GM10266 (cell line): ENCODE measurements at regions not wholly inside any gene's neighbourhood (a gene's known extent, or its start where the extent isn't known, plus 50 kb on each side); places are given as distances from the start of the nearest gene placed in this dataset.

Experiments used
- DNase-seq: peaks from one replicate; pipeline ENCODE4 v3.0.0; 2012; ENCODE audit errors: extremely low spot score
- TF ChIP-seq, protein P1 (sequence below): IDR thresholded peaks from 2 replicates; pipeline ENCODE4 v1.5.1; 2012; ENCODE audit warnings: mild to moderate bottlenecking, low read depth; ENCODE audit not compliant: control insufficient read depth, insufficient read depth; ENCODE audit errors: missing control alignments

DNA sequence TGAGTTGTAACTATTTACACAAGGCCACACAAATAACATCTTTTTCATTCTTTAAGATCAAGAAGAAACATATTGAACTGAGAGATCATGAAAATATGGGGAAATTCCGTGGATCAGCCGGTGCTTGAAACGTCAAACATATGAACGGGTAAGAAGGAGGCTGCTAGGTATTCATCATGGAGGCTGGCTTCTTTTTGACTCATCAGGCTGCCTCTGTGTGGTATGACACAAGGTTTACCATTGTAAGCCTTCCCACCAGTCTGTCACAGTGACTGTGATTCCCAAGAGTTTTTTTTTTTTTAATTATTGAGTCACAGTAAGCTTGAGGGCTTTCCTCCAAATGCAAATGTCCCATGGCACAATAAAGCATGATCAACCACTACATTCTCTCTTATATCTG is 506.9 kb downstream of the BCL11A start:
- TF ChIP-seq, protein P1, sequence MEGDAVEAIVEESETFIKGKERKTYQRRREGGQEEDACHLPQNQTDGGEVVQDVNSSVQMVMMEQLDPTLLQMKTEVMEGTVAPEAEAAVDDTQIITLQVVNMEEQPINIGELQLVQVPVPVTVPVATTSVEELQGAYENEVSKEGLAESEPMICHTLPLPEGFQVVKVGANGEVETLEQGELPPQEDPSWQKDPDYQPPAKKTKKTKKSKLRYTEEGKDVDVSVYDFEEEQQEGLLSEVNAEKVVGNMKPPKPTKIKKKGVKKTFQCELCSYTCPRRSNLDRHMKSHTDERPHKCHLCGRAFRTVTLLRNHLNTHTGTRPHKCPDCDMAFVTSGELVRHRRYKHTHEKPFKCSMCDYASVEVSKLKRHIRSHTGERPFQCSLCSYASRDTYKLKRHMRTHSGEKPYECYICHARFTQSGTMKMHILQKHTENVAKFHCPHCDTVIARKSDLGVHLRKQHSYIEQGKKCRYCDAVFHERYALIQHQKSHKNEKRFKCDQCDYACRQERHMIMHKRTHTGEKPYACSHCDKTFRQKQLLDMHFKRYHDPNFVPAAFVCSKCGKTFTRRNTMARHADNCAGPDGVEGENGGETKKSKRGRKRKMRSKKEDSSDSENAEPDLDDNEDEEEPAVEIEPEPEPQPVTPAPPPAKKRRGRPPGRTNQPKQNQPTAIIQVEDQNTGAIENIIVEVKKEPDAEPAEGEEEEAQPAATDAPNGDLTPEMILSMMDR = no peak
- DNase-seq = no peak

DNA sequence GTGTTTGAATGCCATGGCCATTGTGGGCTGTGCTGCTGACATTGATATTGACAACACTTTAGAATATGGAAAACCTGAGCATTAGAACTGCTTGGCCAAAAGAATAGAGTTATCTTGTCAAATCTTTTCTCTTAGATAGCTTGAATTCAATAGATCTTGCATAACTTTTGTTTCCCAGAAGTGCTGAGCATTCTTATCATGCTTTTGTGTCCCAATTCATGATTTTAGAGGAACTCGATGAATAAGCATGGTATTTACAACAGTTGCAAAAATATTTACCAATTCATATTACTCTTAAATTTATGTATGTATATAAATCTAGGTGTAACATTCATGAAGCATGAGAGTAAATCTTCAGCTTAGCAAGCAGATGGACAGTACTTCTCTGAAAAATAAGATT is 508.0 kb downstream of the BCL11A start:
- TF ChIP-seq, protein P1 = no peak
- no peak for DNase-seq

DNA sequence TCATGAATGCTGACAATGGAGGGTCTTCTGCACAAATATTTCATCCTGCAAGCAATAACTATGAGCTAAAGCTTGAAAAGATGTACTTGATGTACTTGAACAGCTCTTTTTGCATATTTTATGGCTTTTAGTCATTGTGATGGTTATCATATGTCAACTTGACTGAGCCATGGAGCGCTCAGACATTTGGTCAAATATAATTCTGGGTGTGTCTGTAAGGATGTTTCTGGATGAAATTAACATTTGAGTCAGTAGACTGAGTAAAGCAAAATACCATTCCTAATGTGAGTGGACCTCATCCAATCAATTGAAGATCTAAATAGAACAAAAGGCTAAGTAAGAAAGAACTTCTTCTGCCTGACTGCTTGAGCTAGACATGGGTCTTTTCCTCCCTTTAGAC is 509.0 kb downstream of the BCL11A start:
- TF ChIP-seq, protein P1 = no peak

DNA sequence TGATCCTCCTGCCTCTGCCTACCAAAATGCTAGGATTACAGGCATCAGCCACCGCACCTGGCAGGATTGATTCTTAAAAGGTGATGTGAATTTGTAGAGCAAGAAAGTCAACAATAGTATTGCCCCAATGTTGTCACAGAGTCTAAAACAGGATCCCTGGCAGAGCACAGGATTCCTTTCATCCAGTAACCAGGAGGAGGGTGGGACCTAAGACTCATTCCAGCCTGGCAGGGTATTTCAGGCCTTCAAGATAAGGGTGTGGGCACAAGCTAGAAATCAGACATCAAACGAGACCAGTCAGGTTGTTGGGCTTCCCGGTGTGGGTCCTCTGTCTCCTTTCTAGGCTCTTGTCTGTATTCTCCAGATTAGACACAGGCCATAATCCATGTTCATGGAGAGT is 511.4 kb downstream of the BCL11A start:
- TF ChIP-seq, protein P1 = no peak
- no peak for DNase-seq

More for the DNA sequence above, 509.0 kb downstream of the BCL11A start:
- no peak for DNase-seq

DNA sequence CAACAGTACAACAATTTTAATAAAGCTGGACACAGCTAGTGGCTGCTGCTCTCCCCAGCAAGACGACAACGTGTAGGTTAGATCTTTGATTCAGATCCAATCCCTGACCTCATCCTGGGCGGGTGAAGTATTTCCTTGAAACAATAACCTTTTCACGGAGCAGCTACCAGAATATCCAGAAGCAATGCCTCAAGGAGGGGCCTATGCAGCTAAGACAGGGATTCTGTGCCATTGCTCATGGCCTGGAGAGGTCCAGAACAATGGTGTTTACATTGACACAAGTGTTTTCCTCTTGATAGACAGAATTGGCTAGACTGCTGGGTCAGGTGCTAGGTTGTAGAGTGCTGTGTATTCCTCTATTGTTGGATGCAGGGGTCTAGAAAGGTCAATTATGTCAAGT is 520.1 kb downstream of the BCL11A start:
- TF ChIP-seq, protein P1 = no peak
- no peak for DNase-seq

DNA sequence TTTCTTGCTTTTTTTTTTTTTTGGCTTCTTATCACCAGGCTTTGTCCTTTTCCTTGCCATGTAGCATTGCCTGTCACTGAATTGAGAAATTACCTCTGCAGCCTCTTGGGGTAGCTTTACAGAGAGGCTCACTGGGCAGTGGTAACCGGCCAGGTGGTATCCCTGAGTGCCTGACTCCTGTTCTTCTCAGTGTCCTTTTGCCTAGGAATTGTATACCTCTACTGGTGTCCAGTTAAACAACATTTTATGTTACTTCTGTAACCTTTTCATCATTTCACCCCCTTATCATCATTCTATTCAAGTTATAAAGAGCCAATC is 523.9 kb downstream of the BCL11A start:
- TF ChIP-seq, protein P1 = no peak
- no peak for DNase-seq

DNA sequence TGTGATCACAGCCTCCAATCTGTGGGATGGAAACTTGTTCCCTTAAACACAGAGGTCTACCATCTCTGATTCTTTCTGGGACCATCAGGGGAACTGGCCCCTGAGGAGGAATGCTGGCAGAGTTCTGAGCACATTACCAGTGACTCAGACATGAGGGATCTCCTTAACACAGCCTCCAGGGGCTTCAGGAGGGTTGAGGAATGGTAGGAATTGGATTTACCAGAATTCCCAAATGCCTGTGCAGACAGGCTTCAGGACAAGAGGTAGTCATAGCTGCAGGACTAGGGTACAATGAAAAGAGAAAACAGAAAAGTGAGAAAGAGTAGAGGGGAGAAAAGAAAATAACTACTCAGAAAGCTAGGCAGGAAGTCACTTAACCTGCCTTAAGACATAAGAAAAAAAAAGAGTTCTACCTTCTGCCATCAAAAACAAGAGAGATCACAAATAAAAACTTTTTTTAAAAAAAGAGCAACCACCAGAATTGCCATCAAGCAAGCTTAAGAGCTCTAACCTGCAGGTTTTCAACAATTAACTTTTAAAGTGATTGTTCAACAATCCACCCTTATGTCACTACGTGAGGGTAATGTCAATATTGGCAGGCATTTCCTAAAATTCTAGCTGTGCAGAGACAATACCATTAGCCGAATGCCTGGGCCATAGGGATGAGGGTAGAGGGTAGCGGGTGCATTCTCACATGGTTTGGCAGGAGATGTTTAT is 524.4 kb downstream of the BCL11A start:
- DNase-seq = no peak
- TF ChIP-seq, protein P1 = no peak
